Neural progenitor cell (in vitro differentiated cells): ENCODE measurements at regions not wholly inside any gene's neighbourhood (a gene's known extent, or its start where the extent isn't known, plus 50 kb on each side); places are given as distances from the start of the nearest gene placed in this dataset. TPM values are rescaled to one million over a fixed set of nuclear protein-coding genes. Genes with fewer than 3 reads are reported as not detected.

Experiments used
- DNase-seq: peaks from one replicate; pipeline ENCODE4 v3.0.0-alpha.2; 2016; ENCODE audit warnings: low spot score
- H2AFZ ChIP-seq: fragments of 200-600 bp; sonication (generic); replicated peaks from 2 replicates; pipeline ENCODE4 v1.6.1; 2016; ENCODE audit warnings: antibody characterized with exemption
- H3F3A ChIP-seq: fragments of 200-600 bp; sonication (generic); 2 replicates; pipeline ENCODE4 v1.6.1; 2016; ENCODE audit warnings: antibody characterized with exemption, low read depth
- H3K27ac ChIP-seq: fragments of 200-600 bp; sonication (generic); 2 replicates; pipeline ENCODE4 v1.5.1; 2016; ENCODE audit warnings: mild to moderate bottlenecking
- H3K27me3 ChIP-seq: fragments of 200-600 bp; sonication (generic); 2 replicates; pipeline ENCODE4 v1.6.1; 2016; ENCODE audit warnings: mild to moderate bottlenecking, moderate library complexity
- H3K36me3 ChIP-seq: fragments of 200-600 bp; sonication (generic); 2 replicates; pipeline ENCODE4 v1.5.1; 2016
- H3K4me1 ChIP-seq: fragments of 200-600 bp; sonication (generic); 2 replicates; pipeline ENCODE4 v1.6.1; 2016; ENCODE audit warnings: mixed run types
- H3K4me2 ChIP-seq: fragments of 200-600 bp; sonication (generic); 2 replicates; pipeline ENCODE4 v1.6.1; 2016
- H3K4me3 ChIP-seq: fragments of 200-600 bp; sonication (generic); 2 replicates; pipeline ENCODE4 v1.5.1; 2016
- H3K79me2 ChIP-seq: fragments of 200-600 bp; sonication (generic); 2 replicates; pipeline ENCODE4 v1.6.1; 2016; ENCODE audit warnings: low read depth
- H3K9ac ChIP-seq: fragments of 200-600 bp; sonication (generic); 2 replicates; pipeline ENCODE4 v1.6.1; 2016
- H3K9me3 ChIP-seq: fragments of 200-600 bp; sonication (generic); 2 replicates; pipeline ENCODE4 v1.5.1; 2016; ENCODE audit warnings: low read depth
- H4K20me1 ChIP-seq: fragments of 200-600 bp; sonication (generic); 2 replicates; pipeline ENCODE4 v1.6.1; 2016; ENCODE audit warnings: low read depth
- H3K27ac Mint-ChIP-seq: 3 replicates; pipeline ENCODE4 v1.8.0; 2021; ENCODE audit warnings: mixed read lengths
- H3K27me3 Mint-ChIP-seq: 2 replicates; pipeline ENCODE4 v1.8.0; 2022; ENCODE audit warnings: low read depth, mild to moderate bottlenecking, inconsistent platforms, moderate library complexity, mixed read lengths; ENCODE audit not compliant: insufficient read depth
- H3K36me3 Mint-ChIP-seq: 3 replicates; pipeline ENCODE4 v1.8.0; 2021; ENCODE audit warnings: mixed read lengths
- H3K4me1 Mint-ChIP-seq: 3 replicates; pipeline ENCODE4 v1.8.0; 2021; ENCODE audit warnings: mixed read lengths
- H3K4me3 Mint-ChIP-seq: 3 replicates; pipeline ENCODE4 v1.8.0; 2021; ENCODE audit warnings: mild to moderate bottlenecking, moderate library complexity, mixed read lengths
- H3K9me3 Mint-ChIP-seq: 3 replicates; pipeline ENCODE4 v1.8.0; 2020; ENCODE audit warnings: mixed read lengths
- EZH2 ChIP-seq: fragments of 200-600 bp; sonication (generic); IDR thresholded peaks from 2 replicates; pipeline ENCODE4 v1.6.1; 2017; ENCODE audit warnings: antibody characterized with exemption, mild to moderate bottlenecking, moderate library complexity
- EZH2phosphoT487 ChIP-seq: fragments of 200-600 bp; sonication (generic); IDR thresholded peaks from 2 replicates; pipeline ENCODE4 v1.6.1; 2017; ENCODE audit warnings: antibody characterized with exemption
- small RNA-seq: library from RNA; depleted of rRNA; stranded (forward); fragments of <200 nt; gene quantifications from one replicate; pipeline ENCODE3, GENCODE V24; 2015
- TF ChIP-seq, protein P1 (sequence below): fragments of 200-600 bp; sonication (generic); IDR thresholded peaks from 2 replicates; pipeline ENCODE4 v1.5.1; 2017; ENCODE audit warnings: antibody characterized with exemption, mild to moderate bottlenecking

DNA sequence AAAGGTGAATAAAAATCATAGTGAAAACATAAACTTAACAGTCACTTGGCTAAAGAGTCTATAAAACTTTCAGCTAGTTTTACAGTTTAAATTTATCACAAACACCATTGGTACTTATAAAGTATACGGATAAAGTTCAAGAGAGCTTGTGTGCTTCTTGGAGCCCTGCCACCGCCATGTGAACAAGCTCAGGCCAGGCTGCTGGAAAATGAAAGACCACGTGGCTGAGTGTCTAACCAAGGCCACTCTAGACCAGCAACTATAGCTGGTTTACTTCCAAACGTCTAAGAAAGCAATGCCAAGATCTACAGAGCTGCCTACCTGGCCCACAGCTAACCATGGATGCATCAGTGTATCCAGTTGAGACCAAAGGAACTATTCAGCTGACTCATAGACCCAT, 66.3 kb upstream of the API5 start:
- Mint-ChIP-seq H3K27me3 (peaks cover 3% of the 10 kb centered on the region), H3K27ac (no peak overlapping the region), H3K9me3 (no peaks in the 10 kb centered on the region), H3K4me1 (no peaks in the 10 kb centered on the region), H3K36me3 (no peaks in the 10 kb centered on the region), H3K4me3 (no peak overlapping the region)
- peaks cover 8% of the 10 kb centered on the region for H3K4me1 ChIP-seq
- H3K36me3 ChIP-seq = no peaks in the 10 kb centered on the region
- H3K9me3 ChIP-seq = no peaks in the 10 kb centered on the region
- no peak overlapping the region for H2AFZ ChIP-seq
- no peaks in the 10 kb centered on the region for H3K27me3 ChIP-seq
- no peak overlapping the region for H3K27ac ChIP-seq
- DNase-seq = no peak
- TF ChIP-seq EZH2phosphoT487 (no peak), EZH2 (no peak)
- TF ChIP-seq, protein P1, sequence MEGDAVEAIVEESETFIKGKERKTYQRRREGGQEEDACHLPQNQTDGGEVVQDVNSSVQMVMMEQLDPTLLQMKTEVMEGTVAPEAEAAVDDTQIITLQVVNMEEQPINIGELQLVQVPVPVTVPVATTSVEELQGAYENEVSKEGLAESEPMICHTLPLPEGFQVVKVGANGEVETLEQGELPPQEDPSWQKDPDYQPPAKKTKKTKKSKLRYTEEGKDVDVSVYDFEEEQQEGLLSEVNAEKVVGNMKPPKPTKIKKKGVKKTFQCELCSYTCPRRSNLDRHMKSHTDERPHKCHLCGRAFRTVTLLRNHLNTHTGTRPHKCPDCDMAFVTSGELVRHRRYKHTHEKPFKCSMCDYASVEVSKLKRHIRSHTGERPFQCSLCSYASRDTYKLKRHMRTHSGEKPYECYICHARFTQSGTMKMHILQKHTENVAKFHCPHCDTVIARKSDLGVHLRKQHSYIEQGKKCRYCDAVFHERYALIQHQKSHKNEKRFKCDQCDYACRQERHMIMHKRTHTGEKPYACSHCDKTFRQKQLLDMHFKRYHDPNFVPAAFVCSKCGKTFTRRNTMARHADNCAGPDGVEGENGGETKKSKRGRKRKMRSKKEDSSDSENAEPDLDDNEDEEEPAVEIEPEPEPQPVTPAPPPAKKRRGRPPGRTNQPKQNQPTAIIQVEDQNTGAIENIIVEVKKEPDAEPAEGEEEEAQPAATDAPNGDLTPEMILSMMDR = no peak
- no peak overlapping the region for H3K4me2 ChIP-seq
- no peaks in the 10 kb centered on the region for H3K79me2 ChIP-seq
- no peak overlapping the region for H3K9ac ChIP-seq
- no peak overlapping the region for H3K4me3 ChIP-seq
- no peaks in the 10 kb centered on the region for H4K20me1 ChIP-seq
- no peaks in the 10 kb centered on the region for H3F3A ChIP-seq

DNA sequence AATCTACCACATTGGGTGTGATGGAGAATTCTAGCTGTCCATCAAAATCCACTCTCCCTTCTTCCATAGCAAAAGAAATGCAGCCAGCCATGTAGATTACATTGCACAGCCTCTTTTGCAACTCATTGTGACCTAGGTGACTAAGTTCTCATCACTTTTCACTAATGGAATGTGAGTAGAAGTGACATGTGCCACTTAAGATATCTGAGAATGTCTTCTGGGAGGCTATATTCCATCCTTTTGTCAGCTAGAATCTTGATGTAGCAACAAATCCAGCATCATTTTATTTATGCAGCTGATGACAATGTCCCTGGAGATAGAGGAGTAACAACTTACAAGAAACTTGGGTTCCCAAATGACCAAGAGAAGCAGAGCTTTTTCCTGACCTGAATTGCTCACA, 61.5 kb upstream of the API5 start:
- Histone ChIP-seq H4K20me1 (no peaks in the 10 kb centered on the region), H3K79me2 (no peaks in the 10 kb centered on the region), H3K9ac (no peak overlapping the region), H3K27me3 (no peaks in the 10 kb centered on the region), H3K36me3 (no peaks in the 10 kb centered on the region), H3K27ac (no peak overlapping the region), H3K4me2 (no peak overlapping the region), H3F3A (no peaks in the 10 kb centered on the region), H3K4me1 (no peaks in the 10 kb centered on the region), H2AFZ (no peak overlapping the region), H3K4me3 (no peak overlapping the region), H3K9me3 (no peaks in the 10 kb centered on the region)
- Mint-ChIP-seq H3K9me3 (no peaks in the 10 kb centered on the region), H3K4me3 (no peak overlapping the region), H3K27me3 (no peaks in the 10 kb centered on the region), H3K4me1 (no peaks in the 10 kb centered on the region), H3K27ac (no peak overlapping the region), H3K36me3 (no peaks in the 10 kb centered on the region)
- TF ChIP-seq, protein P1 = no peak
- TF ChIP-seq EZH2phosphoT487 = no peak
- TF ChIP-seq EZH2 = no peak
- no peak for DNase-seq

DNA sequence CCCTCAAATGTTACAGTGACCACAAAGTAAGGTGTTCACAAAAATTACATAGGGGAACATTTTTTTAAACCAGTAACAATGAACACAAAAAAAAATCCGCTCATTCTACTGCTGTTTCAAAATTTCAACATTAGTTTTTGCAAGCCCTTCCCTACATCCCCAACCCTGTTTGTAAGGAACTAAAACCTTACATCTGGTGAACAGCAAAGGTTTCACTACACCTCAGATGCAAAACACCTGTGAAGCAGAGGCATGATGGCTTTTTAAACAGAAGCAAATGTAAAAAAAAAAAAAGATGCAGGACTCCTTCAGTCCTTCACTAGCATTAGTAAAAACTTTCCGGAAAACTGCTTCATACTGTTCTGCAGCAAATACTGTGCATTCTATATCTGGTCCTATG, 50.0 kb upstream of the API5 start:
- peaks cover 6% of the 10 kb centered on the region for H3K9me3 Mint-ChIP-seq
- no peak for DNase-seq
- H3K27ac ChIP-seq = no peak overlapping the region
- H4K20me1 ChIP-seq = no peaks in the 10 kb centered on the region
- H3K9ac ChIP-seq = no peak overlapping the region
- H2AFZ ChIP-seq = no peak overlapping the region
- H3K4me1 Mint-ChIP-seq = no peaks in the 10 kb centered on the region
- H3K36me3 ChIP-seq = no peaks in the 10 kb centered on the region
- no peaks in the 10 kb centered on the region for H3K79me2 ChIP-seq
- no peak overlapping the region for H3K4me3 ChIP-seq
- no peak overlapping the region for H3K27ac Mint-ChIP-seq
- H3K36me3 Mint-ChIP-seq = no peaks in the 10 kb centered on the region
- TF ChIP-seq EZH2 (no peak), EZH2phosphoT487 (no peak)
- TF ChIP-seq, protein P1 = no peak
- no peaks in the 10 kb centered on the region for H3K9me3 ChIP-seq
- no peaks in the 10 kb centered on the region for H3F3A ChIP-seq
- H3K4me3 Mint-ChIP-seq = no peak overlapping the region
- H3K4me1 ChIP-seq = no peaks in the 10 kb centered on the region
- no peaks in the 10 kb centered on the region for H3K27me3 ChIP-seq
- H3K27me3 Mint-ChIP-seq = no peaks in the 10 kb centered on the region
- H3K4me2 ChIP-seq = no peak overlapping the region

Small RNA genes in the stretch of these regions (small RNA-seq; reads per million reads assigned to genes)
- gene AC021006.3 = not detected
- not detected for gene AC109810.1
